ENCODE measurements at regions not wholly inside any gene's neighbourhood (a gene's known extent, or its start where the extent isn't known, plus 50 kb on each side); places are given as distances from the start of the nearest gene placed in this dataset.
"Not testable (repeated sequence)": the region's sequence is repeated elsewhere in the genome, so short reads cannot be mapped to it uniquely, and the experiment has no call there.

- no peak overlapping the region for H3K4me3 ChIP-seq (replicated peaks; ENCODE audit: low read depth, low read length)
- no peak for DNase-seq (ENCODE audit: low read depth)
These were observed 101.6 kb downstream of the OTUD1 start for GRCh38 chr10:23540401-23541030.

DNA sequence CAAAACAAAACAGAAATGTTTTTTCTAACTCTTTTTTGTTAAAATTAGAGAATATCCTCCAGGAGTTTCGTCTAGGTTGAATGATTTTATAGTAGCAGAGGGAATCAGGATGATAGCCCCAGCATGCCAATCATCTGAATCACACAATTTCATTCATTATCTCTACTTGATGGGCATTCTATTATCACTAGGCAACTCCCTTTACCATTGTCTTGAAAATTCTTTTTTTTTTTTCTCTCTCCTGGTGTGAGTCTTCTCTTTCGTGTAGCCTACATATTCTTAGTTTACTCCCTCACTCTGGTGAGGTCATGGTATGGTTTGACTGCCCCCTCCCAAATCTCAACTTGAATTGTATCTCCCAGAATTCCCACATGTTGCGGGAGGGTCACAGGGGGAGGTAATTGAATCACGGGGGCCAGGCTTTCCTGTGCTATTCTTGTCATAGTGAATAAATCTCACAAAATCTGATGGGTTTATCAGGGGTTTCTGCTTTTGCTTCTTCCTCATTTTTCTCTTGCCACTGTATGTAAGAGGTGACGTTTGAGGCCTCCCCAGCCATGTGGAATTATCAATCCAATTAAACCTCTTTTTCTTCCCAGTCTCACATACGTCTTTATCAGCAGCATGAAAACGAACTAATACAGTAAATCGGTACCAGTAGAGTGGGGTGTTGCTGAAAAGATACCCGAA, 105.0 kb downstream of the OTUD1 start:
- no peak for DNase-seq (ENCODE audit: low read depth)
- TF ChIP-seq, protein P1, sequence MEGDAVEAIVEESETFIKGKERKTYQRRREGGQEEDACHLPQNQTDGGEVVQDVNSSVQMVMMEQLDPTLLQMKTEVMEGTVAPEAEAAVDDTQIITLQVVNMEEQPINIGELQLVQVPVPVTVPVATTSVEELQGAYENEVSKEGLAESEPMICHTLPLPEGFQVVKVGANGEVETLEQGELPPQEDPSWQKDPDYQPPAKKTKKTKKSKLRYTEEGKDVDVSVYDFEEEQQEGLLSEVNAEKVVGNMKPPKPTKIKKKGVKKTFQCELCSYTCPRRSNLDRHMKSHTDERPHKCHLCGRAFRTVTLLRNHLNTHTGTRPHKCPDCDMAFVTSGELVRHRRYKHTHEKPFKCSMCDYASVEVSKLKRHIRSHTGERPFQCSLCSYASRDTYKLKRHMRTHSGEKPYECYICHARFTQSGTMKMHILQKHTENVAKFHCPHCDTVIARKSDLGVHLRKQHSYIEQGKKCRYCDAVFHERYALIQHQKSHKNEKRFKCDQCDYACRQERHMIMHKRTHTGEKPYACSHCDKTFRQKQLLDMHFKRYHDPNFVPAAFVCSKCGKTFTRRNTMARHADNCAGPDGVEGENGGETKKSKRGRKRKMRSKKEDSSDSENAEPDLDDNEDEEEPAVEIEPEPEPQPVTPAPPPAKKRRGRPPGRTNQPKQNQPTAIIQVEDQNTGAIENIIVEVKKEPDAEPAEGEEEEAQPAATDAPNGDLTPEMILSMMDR (IDR thresholded peaks at IDR 0.05; ENCODE audit: low read length, missing control alignments) = no peak
- H3K4me3 ChIP-seq (replicated peaks; ENCODE audit: low read depth, low read length) = no peak overlapping the region

More at GRCh38 chr10:23540401-23541030, 101.6 kb downstream of the OTUD1 start:
- TF ChIP-seq, protein P1 (IDR thresholded peaks at IDR 0.05; ENCODE audit: low read length, missing control alignments) = no peak

- not testable (repeated sequence) for H3K4me3 ChIP-seq (replicated peaks; ENCODE audit: low read depth, low read length); DNase-seq (ENCODE audit: low read depth)
These were observed 107.0 kb downstream of the OTUD1 start for GRCh38 chr10:23545866-23546265.

- peak; percentile 15 for DNase-seq (ENCODE audit: low read depth)
These were observed 118.0 kb downstream of the OTUD1 start for GRCh38 chr10:23556727-23557440.

GRCh38 chr10:23557777-23558176, 118.9 kb downstream of the OTUD1 start:
- H3K4me3 ChIP-seq (replicated peaks; ENCODE audit: low read depth, low read length) = no peak overlapping the region
- TF ChIP-seq, protein P1 (IDR thresholded peaks at IDR 0.05; ENCODE audit: low read length, missing control alignments) = no peak
- DNase-seq (ENCODE audit: low read depth) = no peak

More at GRCh38 chr10:23556727-23557440, 118.0 kb downstream of the OTUD1 start:
- TF ChIP-seq, protein P1 (IDR thresholded peaks at IDR 0.05; ENCODE audit: low read length, missing control alignments) = no peak
- no peak overlapping the region for H3K4me3 ChIP-seq (replicated peaks; ENCODE audit: low read depth, low read length)

DNA sequence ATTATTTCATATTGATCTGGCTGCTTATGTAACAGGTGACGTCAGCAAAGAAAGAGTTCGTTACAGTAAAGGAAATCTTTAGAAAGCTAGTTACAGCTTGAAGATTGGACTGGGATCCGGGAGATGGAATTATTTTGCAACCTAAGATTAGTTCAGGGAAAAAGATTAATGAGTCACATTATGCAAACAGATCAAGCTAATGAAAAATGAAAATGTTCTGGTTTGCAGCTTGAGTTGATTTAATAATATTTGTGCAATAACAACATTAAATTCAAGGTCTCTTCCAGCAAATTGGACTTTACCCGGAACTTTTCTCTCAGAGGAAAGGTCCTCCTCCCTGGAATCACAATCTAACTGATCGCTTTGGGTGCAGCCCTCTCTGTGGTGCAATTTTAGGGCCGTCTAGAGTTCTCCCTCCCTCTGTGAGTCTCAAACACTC, 119.5 kb downstream of the OTUD1 start:
- DNase-seq (ENCODE audit: low read depth) = no peak
- TF ChIP-seq, protein P1 (IDR thresholded peaks at IDR 0.05; ENCODE audit: low read length, missing control alignments) = no peak
- no peak overlapping the region for H3K4me3 ChIP-seq (replicated peaks; ENCODE audit: low read depth, low read length)

- H3K4me3 ChIP-seq (replicated peaks; ENCODE audit: low read depth, low read length) = no peak overlapping the region
- no peak for DNase-seq (ENCODE audit: low read depth)
- TF ChIP-seq, protein P1 (IDR thresholded peaks at IDR 0.05; ENCODE audit: low read length, missing control alignments) = no peak
These were observed 130.1 kb downstream of the OTUD1 start for GRCh38 chr10:23568996-23569395.
